HepG2 (cell line): ENCODE measurements at regions not wholly inside any gene's neighbourhood (a gene's known extent, or its start where the extent isn't known, plus 50 kb on each side); places are given as distances from the start of the nearest gene placed in this dataset.

Experiments used
- ATAC-seq: fragments of 200-7000 bp; cut with Tn5 transposase; 3 replicates; pipeline ENCODE4 v1.9.1; 2020; ENCODE audit warnings: mild to moderate bottlenecking, moderate library complexity
- BruUV-seq: library from RNA; stranded (reverse); fragments of 400-500 nt; replicated peaks from 2 replicates; lab custom pipeline; 2021; lab: Mats Ljungman, UMichigan
- CTCF ChIA-PET: fragments of 300-600 bp; formaldehyde crosslinking; extraction: SDS; loops from one replicate; lab custom pipeline; 2021; ENCODE audit warnings: low total read pairs, inconsistent platforms, low intra/inter-chr PET ratio; lab: Yijun Ruan, JAX
- POLR2A ChIA-PET: fragments of 350-600 bp; sonication (Branson Sonifier 250); formaldehyde crosslinking; loops from one replicate; lab custom pipeline; 2020; ENCODE audit warnings: antibody characterized with exemption, inconsistent platforms; lab: Yijun Ruan, JAX
- DNase-seq: peaks from one replicate; pipeline ENCODE4 v3.0.0-alpha.2; 2015; ENCODE audit warnings: low spot score
- FAIRE-seq: peaks from 3 replicates; lab custom pipeline; 2011; peaks lifted over from hg19 to GRCh38; lab: Jason Lieb, UNC
- H2AFZ ChIP-seq: one replicate; pipeline ENCODE4 v1.6.1; 2011; ENCODE audit warnings: low read length, inconsistent platforms
- H3K27ac ChIP-seq: fragments of 300-600 bp; 3 replicates; pipeline ENCODE4 v1.8.0; 2011; ENCODE audit warnings: mixed run types, mild to moderate bottlenecking, mixed read lengths, low read length, inconsistent platforms; ENCODE audit not compliant: insufficient read depth; ENCODE audit errors: extremely low read length
- H3K27me3 ChIP-seq, 2 experiments: fragments of 200-600 bp in 1 of 2; 2 replicates in 1 of 2; 3 replicates in 1 of 2; pipeline versions ENCODE4 v1.6.0 to v1.8.0; 2011; ENCODE audit warnings: low read length in 2 of 2, mild to moderate bottlenecking in 2 of 2, moderate library complexity in 2 of 2, inconsistent platforms in 1 of 2; ENCODE audit not compliant: insufficient read depth in 2 of 2, control insufficient read depth in 1 of 2
- H3K36me3 ChIP-seq, 2 experiments: fragments of 200-600 bp in 1 of 2; replicated peaks in 1 of 2; 2 replicates in 1 of 2; 3 replicates in 1 of 2; pipeline versions ENCODE4 v1.5.1 to v1.8.0; 2011; ENCODE audit warnings: low read length in 2 of 2, inconsistent platforms in 1 of 2; ENCODE audit not compliant: insufficient read depth in 2 of 2, control insufficient read depth in 1 of 2
- H3K4me1 ChIP-seq: 2 replicates; pipeline ENCODE4 v1.5.1; 2012; ENCODE audit warnings: low read length, inconsistent platforms; ENCODE audit not compliant: insufficient read depth
- H3K4me2 ChIP-seq: 2 replicates; pipeline ENCODE4 v1.6.0; 2011; ENCODE audit warnings: low read depth, low read length, inconsistent platforms
- H3K4me3 ChIP-seq, 3 experiments: fragments of 200-600 bp in 1 of 3; sonication (generic), shearing (Covaris generic) in 1 of 3; replicated peaks in 1 of 3; 2 replicates each; pipeline ENCODE4 v1.5.1; 2011 to 2016; ENCODE audit warnings: low read length in 3 of 3, inconsistent platforms in 2 of 3, low read depth in 2 of 3, mild to moderate bottlenecking in 2 of 3, control low read depth in 1 of 3, mixed read lengths in 1 of 3; ENCODE audit not compliant: insufficient read depth in 1 of 3
- H3K79me2 ChIP-seq: one replicate; pipeline ENCODE4 v1.6.1; 2011; ENCODE audit warnings: low read length, inconsistent platforms; ENCODE audit not compliant: insufficient read depth
- H3K9ac ChIP-seq: 2 replicates; pipeline ENCODE4 v1.6.0; 2011; ENCODE audit warnings: mild to moderate bottlenecking, low read depth, low read length, inconsistent platforms; ENCODE audit not compliant: insufficient read depth
- H3K9me3 ChIP-seq: 2 replicates; pipeline ENCODE4 v1.5.1; 2012; ENCODE audit warnings: mild to moderate bottlenecking, low read length
- H4K20me1 ChIP-seq: 2 replicates; pipeline ENCODE4 v1.6.0; 2011; ENCODE audit warnings: inconsistent platforms, mild to moderate bottlenecking, low read length, moderate library complexity; ENCODE audit not compliant: insufficient read depth
- ZBTB38 ChIP-seq: sonication (generic); formaldehyde crosslinking; IDR thresholded peaks from 2 replicates; pipeline ENCODE4 v1.5.1; 2020; ENCODE audit warnings: mild to moderate bottlenecking, missing genetic modification reagents
- ZFP90 ChIP-seq: sonication (generic); formaldehyde crosslinking; IDR thresholded peaks from 2 replicates; pipeline ENCODE4 v1.8.0; 2022; ENCODE audit warnings: missing genetic modification reagents, mild to moderate bottlenecking, inconsistent platforms, borderline replicate concordance
- ZNF451 ChIP-seq: sonication (generic); formaldehyde crosslinking; IDR thresholded peaks from 2 replicates; pipeline ENCODE4 v1.5.0; 2020; ENCODE audit warnings: mild to moderate bottlenecking, missing genetic modification reagents
- ZNF703 ChIP-seq: sonication (generic); formaldehyde crosslinking; IDR thresholded peaks from 2 replicates; pipeline ENCODE4 v1.5.1; 2020; ENCODE audit warnings: missing genetic modification reagents, mild to moderate bottlenecking, moderate library complexity, borderline replicate concordance
- ZNF768 ChIP-seq: sonication (generic); formaldehyde crosslinking; IDR thresholded peaks from 2 replicates; pipeline ENCODE4 v1.4.0; 2020; ENCODE audit warnings: missing genetic modification reagents
- WGBS: methylation state at CpG from one replicate; pipeline ENCODE4 v1.1.6; 2017; ENCODE audit warnings: low lambda C conversion rate; 5-methylcytosine and 5-hydroxymethylcytosine counted together
- in situ Hi-C: cut with HindIII; loops from 2 replicates; pipeline ENCODE4 v1.10.0; 2017; ENCODE audit warnings: low pct_unique_long_range_greater_than_20kb; ENCODE audit not compliant: extremely low pct_ligation_motif_present
- intact Hi-C: fragments of 100-400 bp; cut with micrococcal nuclease; formaldehyde crosslinking; loops from one replicate; pipeline ENCODE4 v1.10.0; 2022; ENCODE audit not compliant: unreplicated experiment

- FAIRE-seq (no peak), DNase-seq (no peak), ATAC-seq (no peak)
- H3K36me3 ChIP-seq, result no peaks in the 10 kb centered on the region
- no TSS peak for BruUV-seq
- ChIA-PET POLR2A (no interaction called here), CTCF (no interaction called here)
- no peak overlapping the region for H3K4me2 ChIP-seq
- no peak overlapping the region for H2AFZ ChIP-seq
- intact Hi-C loops (no loop called here), in situ Hi-C loops (no loop called here)
- H3K4me1 ChIP-seq, result no peaks in the 10 kb centered on the region
- H3K27ac ChIP-seq, result no peak overlapping the region
- peaks cover 51% of the 10 kb centered on the region for H3K9me3 ChIP-seq
- no peak for TF ChIP-seq ZNF768 (CRISPR knock-in tag)
- TF ChIP-seq ZNF703, result no peak
- no peak for TF ChIP-seq ZBTB38 (CRISPR knock-in tag)
- WGBS, result 1% methylated on average over 3 of the region's 3 CpGs
- H3K9ac ChIP-seq, result no peak overlapping the region
- no peaks in the 10 kb centered on the region for H4K20me1 ChIP-seq
- no peaks in the 10 kb centered on the region for H3K79me2 ChIP-seq
- H3K4me3 ChIP-seq, result no peak overlapping the region
- H3K27me3 ChIP-seq, result no peaks in the 10 kb centered on the region
Observed at GRCh38 chr20:54849741-54850140, 374.3 kb downstream of the DOK5 start.

GRCh38 chr20:54848984-54849538, 373.7 kb downstream of the DOK5 start:
- Histone ChIP-seq H3K27ac (no peak overlapping the region), H3K79me2 (no peaks in the 10 kb centered on the region), H3K4me1 (no peaks in the 10 kb centered on the region), H3K4me2 (no peak overlapping the region), H2AFZ (no peak overlapping the region), H3K36me3 (no peaks in the 10 kb centered on the region), H3K9ac (no peak overlapping the region), H3K9me3 (peaks cover 44% of the 10 kb centered on the region), H3K27me3 (no peaks in the 10 kb centered on the region), H4K20me1 (no peaks in the 10 kb centered on the region), H3K4me3 (no peak overlapping the region)
- FAIRE-seq (no peak), DNase-seq (no peak), ATAC-seq (no peak)
- intact Hi-C loops (no loop called here), in situ Hi-C loops (no loop called here)
- POLR2A ChIA-PET, result no interaction called here
- TF ChIP-seq ZFP90 (CRISPR knock-in tag) (no peak), ZNF451 (CRISPR knock-in tag) (no peak)
- CTCF ChIA-PET, result no interaction called here
- 2% methylated on average over 2 of the region's 2 CpGs for WGBS
- no TSS peak for BruUV-seq
